Neural cell (in vitro differentiated cells): ENCODE measurements at regions not wholly inside any gene's neighbourhood (a gene's known extent, or its start where the extent isn't known, plus 50 kb on each side); places are given as distances from the start of the nearest gene placed in this dataset.

ENCODE experiments used
- H2AFZ ChIP-seq: fragments of 200-600, 300-800 bp; sonication (generic), shearing (Covaris generic); 2 replicates; pipeline ENCODE4 v1.6.0; 2014; ENCODE audit warnings: low read depth, mild to moderate bottlenecking, antibody characterized with exemption, low read length, moderate library complexity
- H3F3A ChIP-seq: fragments of 200-600 bp; shearing (Covaris generic); 2 replicates; pipeline ENCODE4 v1.6.1; 2016; ENCODE audit warnings: mild to moderate bottlenecking, moderate library complexity, mixed read lengths, antibody characterized with exemption, low read length; ENCODE audit not compliant: insufficient read depth, poor library complexity, severe bottlenecking
- H3K27ac ChIP-seq: fragments of 200-600, 300-800 bp; sonication (generic), shearing (Covaris generic); 2 replicates; pipeline ENCODE4 v1.5.1; 2014; ENCODE audit warnings: mild to moderate bottlenecking, low read length, moderate library complexity
- H3K27me3 ChIP-seq: fragments of 300-800, 200-600 bp; sonication (generic), shearing (Covaris generic); 2 replicates; pipeline ENCODE4 v1.6.0; 2014; ENCODE audit warnings: mild to moderate bottlenecking, low read depth, low read length, moderate library complexity; ENCODE audit not compliant: insufficient read depth
- H3K36me3 ChIP-seq: fragments of 300-800, 200-600 bp; sonication (generic), shearing (Covaris generic); 2 replicates; pipeline ENCODE4 v1.5.1; 2014; ENCODE audit warnings: mild to moderate bottlenecking, antibody characterized with exemption, low read length, moderate library complexity; ENCODE audit not compliant: insufficient read depth
- H3K4me2 ChIP-seq: fragments of 300-800, 200-600 bp; sonication (generic), shearing (Covaris generic); 2 replicates; pipeline ENCODE4 v1.6.0; 2014; ENCODE audit warnings: mild to moderate bottlenecking, low read length
- H3K4me3 ChIP-seq: fragments of 300-800, 200-600 bp; sonication (generic), shearing (Covaris generic); 2 replicates; pipeline ENCODE4 v1.5.1; 2014; ENCODE audit warnings: mild to moderate bottlenecking, low read length, moderate library complexity
- H3K79me2 ChIP-seq: fragments of 200-600 bp; shearing (Covaris generic); replicated peaks from 2 replicates; pipeline ENCODE4 v1.6.0; 2014; ENCODE audit warnings: mild to moderate bottlenecking, low read length, moderate library complexity; ENCODE audit not compliant: insufficient read depth
- H3K9ac ChIP-seq: fragments of 300-800, 200-600 bp; sonication (generic), shearing (Covaris generic); 2 replicates; pipeline ENCODE4 v1.6.1; 2016; ENCODE audit warnings: mild to moderate bottlenecking, low read length, mixed read lengths
- H3K9me2 ChIP-seq: fragments of 200-600 bp; shearing (Covaris generic); 2 replicates; pipeline ENCODE4 v1.6.1; 2016; ENCODE audit warnings: mild to moderate bottlenecking, low read length, mixed read lengths; ENCODE audit not compliant: insufficient read depth
- H3K9me3 ChIP-seq: fragments of 200-600, 300-800 bp; sonication (generic), shearing (Covaris generic); 2 replicates; pipeline ENCODE4 v1.6.1; 2016; ENCODE audit warnings: mild to moderate bottlenecking, mixed run types, low read length, moderate library complexity, mixed read lengths
- H4K20me1 ChIP-seq: fragments of 200-600 bp; shearing (Covaris generic); 2 replicates; pipeline ENCODE4 v1.6.1; 2016; ENCODE audit warnings: mild to moderate bottlenecking, mixed run types; ENCODE audit not compliant: insufficient read depth
- EP300 ChIP-seq: fragments of 450-650 bp; conservative IDR thresholded peaks from 2 replicates; pipeline ENCODE4 v1.6.1; 2014; ENCODE audit warnings: antibody characterized with exemption, mild to moderate bottlenecking, moderate library complexity; ENCODE audit not compliant: poor library complexity, severe bottlenecking
- EZH2 ChIP-seq: fragments of 200-600, 300-800 bp; shearing (Covaris generic), sonication (generic); IDR thresholded peaks from 2 replicates; pipeline ENCODE4 v1.6.1; 2014; ENCODE audit warnings: antibody characterized with exemption, low read length, borderline replicate concordance, mild to moderate bottlenecking; ENCODE audit not compliant: insufficient read depth, poor library complexity, severe bottlenecking
- MXI1 ChIP-seq: fragments of 450-650 bp; conservative IDR thresholded peaks from 2 replicates; pipeline ENCODE4 v1.6.1; 2014; ENCODE audit warnings: antibody characterized with exemption, mild to moderate bottlenecking; ENCODE audit not compliant: poor library complexity, severe bottlenecking
- POLR2AphosphoS5 ChIP-seq: IDR thresholded peaks from 2 replicates; pipeline ENCODE4 v1.6.1; 2012
- RAD21 ChIP-seq: fragments of 450-650 bp; conservative IDR thresholded peaks from 2 replicates; pipeline ENCODE4 v1.6.1; 2014; ENCODE audit warnings: antibody characterized with exemption, mild to moderate bottlenecking, moderate library complexity
- SMC3 ChIP-seq: fragments of 450-650 bp; conservative IDR thresholded peaks from 2 replicates; pipeline ENCODE4 v1.6.1; 2014; ENCODE audit warnings: antibody characterized with exemption, mild to moderate bottlenecking, moderate library complexity; ENCODE audit not compliant: poor library complexity
- TAF1 ChIP-seq: IDR thresholded peaks from 2 replicates; pipeline ENCODE4 v1.6.1; 2012; ENCODE audit warnings: low read depth
- TF ChIP-seq, protein P1 (sequence below): IDR thresholded peaks from 2 replicates; pipeline ENCODE4 v1.6.1; 2012; ENCODE audit warnings: borderline replicate concordance
- TF ChIP-seq, protein P2 (sequence below): fragments of 450-650 bp; IDR thresholded peaks from 2 replicates; pipeline ENCODE4 v1.5.1; 2014; ENCODE audit warnings: antibody characterized with exemption, mild to moderate bottlenecking, moderate library complexity; ENCODE audit not compliant: poor library complexity, severe bottlenecking

DNA sequence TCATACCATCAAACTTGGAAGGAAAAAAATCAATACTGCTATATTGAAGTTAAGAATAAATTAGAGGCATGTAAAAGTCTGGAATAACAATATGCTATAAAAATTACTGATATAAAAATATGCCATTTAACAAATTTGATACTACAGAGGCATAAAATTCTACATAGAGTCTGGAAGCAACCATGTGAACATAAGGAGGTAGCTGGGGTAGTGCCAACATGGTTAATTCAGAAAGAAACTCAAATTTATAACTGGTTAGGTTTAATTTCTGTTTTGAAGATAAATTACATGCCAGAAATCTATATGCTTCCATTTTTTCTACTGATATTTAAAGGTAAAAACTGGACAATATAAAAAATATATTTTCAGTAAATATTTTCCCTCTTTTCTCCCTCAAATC lies 103.1 kb upstream of the NR4A3 start:
- Histone ChIP-seq H3K27ac (no peak overlapping the region), H2AFZ (no peak overlapping the region), H3K79me2 (no peaks in the 10 kb centered on the region), H3F3A (no peaks in the 10 kb centered on the region), H3K27me3 (no peaks in the 10 kb centered on the region), H3K4me3 (no peak overlapping the region), H3K36me3 (no peaks in the 10 kb centered on the region), H3K9ac (no peak overlapping the region), H3K9me2 (no peaks in the 10 kb centered on the region), H4K20me1 (no peaks in the 10 kb centered on the region), H3K4me2 (no peak overlapping the region), H3K9me3 (no peaks in the 10 kb centered on the region)
- TF ChIP-seq POLR2AphosphoS5: no peak
- TF ChIP-seq, protein P1, sequence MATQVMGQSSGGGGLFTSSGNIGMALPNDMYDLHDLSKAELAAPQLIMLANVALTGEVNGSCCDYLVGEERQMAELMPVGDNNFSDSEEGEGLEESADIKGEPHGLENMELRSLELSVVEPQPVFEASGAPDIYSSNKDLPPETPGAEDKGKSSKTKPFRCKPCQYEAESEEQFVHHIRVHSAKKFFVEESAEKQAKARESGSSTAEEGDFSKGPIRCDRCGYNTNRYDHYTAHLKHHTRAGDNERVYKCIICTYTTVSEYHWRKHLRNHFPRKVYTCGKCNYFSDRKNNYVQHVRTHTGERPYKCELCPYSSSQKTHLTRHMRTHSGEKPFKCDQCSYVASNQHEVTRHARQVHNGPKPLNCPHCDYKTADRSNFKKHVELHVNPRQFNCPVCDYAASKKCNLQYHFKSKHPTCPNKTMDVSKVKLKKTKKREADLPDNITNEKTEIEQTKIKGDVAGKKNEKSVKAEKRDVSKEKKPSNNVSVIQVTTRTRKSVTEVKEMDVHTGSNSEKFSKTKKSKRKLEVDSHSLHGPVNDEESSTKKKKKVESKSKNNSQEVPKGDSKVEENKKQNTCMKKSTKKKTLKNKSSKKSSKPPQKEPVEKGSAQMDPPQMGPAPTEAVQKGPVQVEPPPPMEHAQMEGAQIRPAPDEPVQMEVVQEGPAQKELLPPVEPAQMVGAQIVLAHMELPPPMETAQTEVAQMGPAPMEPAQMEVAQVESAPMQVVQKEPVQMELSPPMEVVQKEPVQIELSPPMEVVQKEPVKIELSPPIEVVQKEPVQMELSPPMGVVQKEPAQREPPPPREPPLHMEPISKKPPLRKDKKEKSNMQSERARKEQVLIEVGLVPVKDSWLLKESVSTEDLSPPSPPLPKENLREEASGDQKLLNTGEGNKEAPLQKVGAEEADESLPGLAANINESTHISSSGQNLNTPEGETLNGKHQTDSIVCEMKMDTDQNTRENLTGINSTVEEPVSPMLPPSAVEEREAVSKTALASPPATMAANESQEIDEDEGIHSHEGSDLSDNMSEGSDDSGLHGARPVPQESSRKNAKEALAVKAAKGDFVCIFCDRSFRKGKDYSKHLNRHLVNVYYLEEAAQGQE: no peak
- no peak for TF ChIP-seq RAD21
- TF ChIP-seq EZH2: no peak
- TF ChIP-seq, protein P2, sequence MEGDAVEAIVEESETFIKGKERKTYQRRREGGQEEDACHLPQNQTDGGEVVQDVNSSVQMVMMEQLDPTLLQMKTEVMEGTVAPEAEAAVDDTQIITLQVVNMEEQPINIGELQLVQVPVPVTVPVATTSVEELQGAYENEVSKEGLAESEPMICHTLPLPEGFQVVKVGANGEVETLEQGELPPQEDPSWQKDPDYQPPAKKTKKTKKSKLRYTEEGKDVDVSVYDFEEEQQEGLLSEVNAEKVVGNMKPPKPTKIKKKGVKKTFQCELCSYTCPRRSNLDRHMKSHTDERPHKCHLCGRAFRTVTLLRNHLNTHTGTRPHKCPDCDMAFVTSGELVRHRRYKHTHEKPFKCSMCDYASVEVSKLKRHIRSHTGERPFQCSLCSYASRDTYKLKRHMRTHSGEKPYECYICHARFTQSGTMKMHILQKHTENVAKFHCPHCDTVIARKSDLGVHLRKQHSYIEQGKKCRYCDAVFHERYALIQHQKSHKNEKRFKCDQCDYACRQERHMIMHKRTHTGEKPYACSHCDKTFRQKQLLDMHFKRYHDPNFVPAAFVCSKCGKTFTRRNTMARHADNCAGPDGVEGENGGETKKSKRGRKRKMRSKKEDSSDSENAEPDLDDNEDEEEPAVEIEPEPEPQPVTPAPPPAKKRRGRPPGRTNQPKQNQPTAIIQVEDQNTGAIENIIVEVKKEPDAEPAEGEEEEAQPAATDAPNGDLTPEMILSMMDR: no peak
- no peak for TF ChIP-seq MXI1

DNA sequence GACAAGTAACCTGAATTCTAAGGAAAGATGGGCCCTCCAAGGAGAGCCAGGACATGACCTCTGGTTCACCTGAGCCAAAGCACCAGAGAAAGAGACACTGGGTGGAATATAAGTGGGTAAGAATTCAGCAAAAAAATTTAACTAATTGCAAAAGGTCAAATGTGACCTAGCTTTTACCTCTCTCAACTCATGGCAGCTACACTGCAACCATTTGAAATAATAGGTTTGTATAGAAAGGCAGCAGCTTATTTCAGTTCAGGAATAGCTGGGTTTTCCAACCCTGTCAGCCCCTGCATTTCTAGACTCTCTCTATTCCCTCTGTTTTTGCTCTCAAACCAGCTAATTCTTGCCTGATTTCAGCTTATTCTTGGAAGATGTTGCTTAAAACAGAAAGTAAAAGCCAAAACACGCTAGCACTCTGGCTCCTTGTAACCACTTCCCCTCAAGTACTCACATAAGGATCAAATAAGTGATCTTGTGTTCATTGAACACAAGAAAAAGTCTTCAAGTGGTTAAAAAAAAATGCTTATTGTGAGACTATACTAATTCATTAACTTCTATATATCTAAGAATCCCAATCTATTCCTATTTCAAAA lies 101.1 kb upstream of the NR4A3 start:
- no peaks in the 10 kb centered on the region for H3F3A ChIP-seq
- H3K4me2 ChIP-seq: no peak overlapping the region
- H3K9me3 ChIP-seq: no peaks in the 10 kb centered on the region
- H3K9me2 ChIP-seq: no peaks in the 10 kb centered on the region
- TF ChIP-seq SMC3: no peak
- no peak for TF ChIP-seq EZH2
- TF ChIP-seq EP300: no peak
- no peak for TF ChIP-seq MXI1
- TF ChIP-seq, protein P2: no peak
- TF ChIP-seq RAD21: no peak
- no peak for TF ChIP-seq TAF1
- TF ChIP-seq, protein P1: no peak
- no peaks in the 10 kb centered on the region for H4K20me1 ChIP-seq
- no peaks in the 10 kb centered on the region for H3K27me3 ChIP-seq
- no peak overlapping the region for H3K9ac ChIP-seq
- no peak overlapping the region for H2AFZ ChIP-seq
- no peak overlapping the region for H3K27ac ChIP-seq
- H3K36me3 ChIP-seq: no peaks in the 10 kb centered on the region
- no peak overlapping the region for H3K4me3 ChIP-seq
- H3K79me2 ChIP-seq: no peaks in the 10 kb centered on the region
